ENCODE measurements at regions not wholly inside any gene's neighbourhood (a gene's known extent, or its start where the extent isn't known, plus 50 kb on each side); places are given as distances from the start of the nearest gene placed in this dataset.
A peak's percentile ranks its signal among the peaks of the same experiment; 100 is the strongest.

DNA sequence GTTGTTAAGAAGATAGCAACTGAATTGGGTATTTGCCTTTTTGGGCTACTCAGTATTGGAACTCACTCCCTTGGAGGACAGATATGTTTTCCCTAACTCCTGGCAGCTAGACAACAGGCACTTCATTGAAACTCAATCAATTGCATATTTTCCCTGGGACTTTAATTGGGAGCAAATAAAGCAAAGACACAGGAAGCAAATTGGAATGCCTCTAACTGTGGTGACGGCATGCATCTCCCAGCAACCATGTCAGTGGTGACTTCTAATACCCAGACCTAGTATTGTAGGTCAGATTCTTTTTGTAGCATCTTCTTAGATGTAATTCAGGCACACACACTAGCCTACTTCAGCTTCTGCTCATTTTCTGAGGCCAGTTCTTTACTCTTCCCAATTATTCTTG, 164.2 kb upstream of the SETBP1 start:
- TF ChIP-seq, protein P1, sequence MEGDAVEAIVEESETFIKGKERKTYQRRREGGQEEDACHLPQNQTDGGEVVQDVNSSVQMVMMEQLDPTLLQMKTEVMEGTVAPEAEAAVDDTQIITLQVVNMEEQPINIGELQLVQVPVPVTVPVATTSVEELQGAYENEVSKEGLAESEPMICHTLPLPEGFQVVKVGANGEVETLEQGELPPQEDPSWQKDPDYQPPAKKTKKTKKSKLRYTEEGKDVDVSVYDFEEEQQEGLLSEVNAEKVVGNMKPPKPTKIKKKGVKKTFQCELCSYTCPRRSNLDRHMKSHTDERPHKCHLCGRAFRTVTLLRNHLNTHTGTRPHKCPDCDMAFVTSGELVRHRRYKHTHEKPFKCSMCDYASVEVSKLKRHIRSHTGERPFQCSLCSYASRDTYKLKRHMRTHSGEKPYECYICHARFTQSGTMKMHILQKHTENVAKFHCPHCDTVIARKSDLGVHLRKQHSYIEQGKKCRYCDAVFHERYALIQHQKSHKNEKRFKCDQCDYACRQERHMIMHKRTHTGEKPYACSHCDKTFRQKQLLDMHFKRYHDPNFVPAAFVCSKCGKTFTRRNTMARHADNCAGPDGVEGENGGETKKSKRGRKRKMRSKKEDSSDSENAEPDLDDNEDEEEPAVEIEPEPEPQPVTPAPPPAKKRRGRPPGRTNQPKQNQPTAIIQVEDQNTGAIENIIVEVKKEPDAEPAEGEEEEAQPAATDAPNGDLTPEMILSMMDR (optimal IDR thresholded peaks at IDR 0.05 in 1 of 3, IDR thresholded peaks at IDR 0.05 in 1 of 3, conservative IDR thresholded peaks at IDR 0.05 in 1 of 3; ENCODE audit: extremely low read depth in 1 of 3, insufficient read depth in 2 of 3, low read length in 3 of 3), result no peak
- no peak for TF ChIP-seq EZH2 (IDR thresholded peaks at IDR 0.05; ENCODE audit: low read length)
- Histone ChIP-seq H3K4me2 (ENCODE audit: control insufficient read depth, extremely low read depth, insufficient read depth, low read depth, low read length) (no peak overlapping the region), H3K36me3 (ENCODE audit: control insufficient read depth in 2 of 2, extremely low read depth in 1 of 2, insufficient read depth in 2 of 2, low read length in 2 of 2) (no peaks in the 10 kb centered on the region), H2AFZ (ENCODE audit: control insufficient read depth, low read length) (no peak overlapping the region), H3K79me2 (ENCODE audit: control insufficient read depth, insufficient read depth, low read length) (no peaks in the 10 kb centered on the region), H3K9me1 (ENCODE audit: control insufficient read depth, extremely low read depth, insufficient read depth, low read length) (no peaks in the 10 kb centered on the region), H3K9me3 (ENCODE audit: control insufficient read depth, low read depth, low read length) (no peaks in the 10 kb centered on the region), H3K9ac (ENCODE audit: control insufficient read depth, extremely low read depth, insufficient read depth, low read length) (no peak overlapping the region), H3K4me3 (ENCODE audit: control insufficient read depth in 2 of 3, extremely low read depth in 1 of 3, insufficient read depth in 2 of 3, low read depth in 1 of 3, low read length in 3 of 3) (no peak overlapping the region), H3K27ac (ENCODE audit: control insufficient read depth, insufficient read depth, low read length) (no peak overlapping the region), H4K20me1 (ENCODE audit: control insufficient read depth, extremely low read depth, insufficient read depth, low read length) (no peaks in the 10 kb centered on the region), H3K27me3 (ENCODE audit: control insufficient read depth, extremely low read depth, insufficient read depth, low read length) (no peaks in the 10 kb centered on the region), H3K4me1 (ENCODE audit: control insufficient read depth, extremely low read depth, insufficient read depth, low read length) (peaks cover 24% of the 10 kb centered on the region)
- dilution Hi-C loops (cut with MboI; ENCODE audit: extremely low pct_ligation_motif_present, low sequenced_read_pairs), result no loop called here
- DNase-seq (ENCODE audit: low read depth, low spot score), result no peak
- FAIRE-seq, result peak; percentile 13

DNA sequence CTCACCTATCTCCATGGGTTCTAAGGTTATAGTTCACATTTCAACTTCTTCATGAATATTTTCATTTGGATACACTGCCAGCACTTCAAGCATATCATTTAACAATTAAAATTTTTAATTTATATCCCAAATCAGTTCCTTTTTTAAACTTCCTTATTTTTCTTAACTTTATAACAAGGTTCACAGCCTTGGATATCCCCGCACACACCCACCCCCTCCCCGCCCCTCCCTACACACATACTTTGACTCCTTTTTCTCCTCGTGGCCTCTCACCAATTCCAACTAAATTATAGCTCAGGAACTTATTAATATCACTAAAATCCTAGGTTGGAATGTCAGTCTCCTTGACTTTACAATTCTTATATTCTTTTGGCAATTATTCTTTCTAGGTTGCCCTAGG, 163.6 kb upstream of the SETBP1 start:
- H3K4me1 ChIP-seq (ENCODE audit: control insufficient read depth, extremely low read depth, insufficient read depth, low read length), result peaks cover 31% of the 10 kb centered on the region
- no peak overlapping the region for H2AFZ ChIP-seq (ENCODE audit: control insufficient read depth, low read length)
- DNase-seq (ENCODE audit: low read depth, low spot score) (no peak), FAIRE-seq (no peak)
- no peak overlapping the region for H3K9ac ChIP-seq (ENCODE audit: control insufficient read depth, extremely low read depth, insufficient read depth, low read length)
- no peaks in the 10 kb centered on the region for H3K9me1 ChIP-seq (ENCODE audit: control insufficient read depth, extremely low read depth, insufficient read depth, low read length)
- no peak for TF ChIP-seq EZH2 (IDR thresholded peaks at IDR 0.05; ENCODE audit: low read length)
- TF ChIP-seq, protein P1 (optimal IDR thresholded peaks at IDR 0.05 in 1 of 3, IDR thresholded peaks at IDR 0.05 in 1 of 3, conservative IDR thresholded peaks at IDR 0.05 in 1 of 3; ENCODE audit: extremely low read depth in 1 of 3, insufficient read depth in 2 of 3, low read length in 3 of 3), result no peak
- H3K4me3 ChIP-seq (ENCODE audit: control insufficient read depth in 2 of 3, extremely low read depth in 1 of 3, insufficient read depth in 2 of 3, low read depth in 1 of 3, low read length in 3 of 3), result no peak overlapping the region
- no peaks in the 10 kb centered on the region for H3K9me3 ChIP-seq (ENCODE audit: control insufficient read depth, low read depth, low read length)
- dilution Hi-C loops (cut with MboI; ENCODE audit: extremely low pct_ligation_motif_present, low sequenced_read_pairs), result no loop called here
- H3K79me2 ChIP-seq (ENCODE audit: control insufficient read depth, insufficient read depth, low read length), result no peaks in the 10 kb centered on the region
- H3K36me3 ChIP-seq (ENCODE audit: control insufficient read depth in 2 of 2, extremely low read depth in 1 of 2, insufficient read depth in 2 of 2, low read length in 2 of 2), result no peaks in the 10 kb centered on the region
- H3K27me3 ChIP-seq (ENCODE audit: control insufficient read depth, extremely low read depth, insufficient read depth, low read length), result no peaks in the 10 kb centered on the region
- no peak overlapping the region for H3K4me2 ChIP-seq (ENCODE audit: control insufficient read depth, extremely low read depth, insufficient read depth, low read depth, low read length)
- H3K27ac ChIP-seq (ENCODE audit: control insufficient read depth, insufficient read depth, low read length), result no peak overlapping the region
- no peaks in the 10 kb centered on the region for H4K20me1 ChIP-seq (ENCODE audit: control insufficient read depth, extremely low read depth, insufficient read depth, low read length)

Data from keratinocyte (primary cell).